Ovary (tissue), 7 donors: ENCODE measurements at regions not wholly inside any gene's neighbourhood (a gene's known extent, or its start where the extent isn't known, plus 50 kb on each side); places are given as distances from the start of the nearest gene placed in this dataset.

Experiments used
- DNase-seq, 5 donors: peaks; one replicate each; pipeline ENCODE4 v3.0.0-alpha.2; 2019 to 2020
- H3K27ac ChIP-seq, 2 donors: fragments of 200-600 bp; one replicate each; pipeline versions ENCODE4 v1.5.1 to v1.8.0; 2019 to 2022
- H3K27me3 ChIP-seq: fragments of 200-600 bp; one replicate; pipeline ENCODE4 v1.8.0; 2022
- H3K36me3 ChIP-seq: fragments of 200-600 bp; sonication (generic); one replicate; pipeline ENCODE4 v1.5.1; 2019
- H3K4me1 ChIP-seq: one replicate; pipeline ENCODE4 v1.8.1; 2013; ENCODE audit warnings: mild to moderate bottlenecking, moderate library complexity; ENCODE audit not compliant: insufficient read depth
- H3K4me3 ChIP-seq: fragments of 200-600 bp; sonication (generic); one replicate; pipeline ENCODE4 v1.5.1; 2017
- H3K9me3 ChIP-seq, 2 donors: fragments of 200-600 bp in 1 of 2; sonication (generic) in 1 of 2; one replicate each; pipeline versions ENCODE4 v1.5.1 to v1.8.1; 2013 to 2019; ENCODE audit warnings: mild to moderate bottlenecking in 1 of 2, moderate library complexity in 1 of 2
- CTCF ChIP-seq, 3 donors: fragments of 450-650 bp in 2 of 3; fragments of 200-600 bp in 1 of 3; IDR thresholded peaks; one replicate each; pipeline versions ENCODE4 v1.5.1 to v1.8.0; 2016 to 2022; ENCODE audit warnings: antibody characterized with exemption in 3 of 3, mild to moderate bottlenecking in 1 of 3
- EP300 ChIP-seq: sonication (generic); formaldehyde crosslinking; IDR thresholded peaks from one replicate; pipeline ENCODE4 v1.6.1; 2017; ENCODE audit warnings: antibody characterized with exemption
- POLR2A ChIP-seq: fragments of 450-650 bp; IDR thresholded peaks from one replicate; pipeline ENCODE4 v1.6.1; 2017; ENCODE audit warnings: antibody characterized with exemption, mild to moderate bottlenecking, moderate library complexity
- WGBS, 3 donors: extraction: QIAGEN DNeasy Blood & Tissue Kit in 1 of 3; methylation state at CpG; one replicate each; pipeline versions ENCODE4 v1.1.5 to v1.1.7; 2013 to 2017; 5-methylcytosine and 5-hydroxymethylcytosine counted together
- intact Hi-C, 4 donors: fragments of 100-400 bp; cut with DNase I; formaldehyde crosslinking; loops; one replicate each; pipeline versions ENCODE4 v1.11.0 to v1.15.1; 2022 to 2023
- donor health status: DM: no; HTN: no; CAD: no; lungs with moderate emphysema.
- donor health status: DM: no; HTN: no; CAD: no.
- donor health status: Bipolar disorder and iron deficiency.
- donor health status: DM: no; HTN: no; CAD: no.
- donor health status: DM: yes; HTN: yes; CAD: no.

GRCh38 chr2:8149985-8150539, 531.8 kb upstream of the ID2 start:
- DNase-seq = no peak
- TF ChIP-seq POLR2A (no peak), CTCF (IDR thresholded peaks at IDR 0.05) (no peak), EP300 (no peak)
- Histone ChIP-seq H3K4me3 (no peak overlapping the region), H3K36me3 (no peaks in the 10 kb centered on the region), H3K4me1 (peaks cover 13% of the 10 kb centered on the region), H3K9me3 (no peaks in the 10 kb centered on the region), H3K27me3 (no peaks in the 10 kb centered on the region), H3K27ac (no peak overlapping the region)
- intact Hi-C loops = loop anchor here in 1 of 4 donors (10.0 kb wide), 1 partner anchor 535 kb away; the partner anchor contains the start of gene ID2
- 71 to 86% (median 76%) methylated on average over 9 of the region's 9 CpGs for WGBS, 3 donors

GRCh38 chr2:8151888-8152287, 530.0 kb upstream of the ID2 start:
- no peak for DNase-seq
- H3K4me3 ChIP-seq = no peak overlapping the region
- peaks cover 4% of the 10 kb centered on the region for H3K4me1 ChIP-seq
- no peaks in the 10 kb centered on the region for H3K36me3 ChIP-seq
- intact Hi-C loops = no loop called here
- no peaks in the 10 kb centered on the region for H3K27me3 ChIP-seq
- TF ChIP-seq CTCF (IDR thresholded peaks at IDR 0.05) (no peak), EP300 (no peak), POLR2A (no peak)
- H3K9me3 ChIP-seq = no peaks in the 10 kb centered on the region
- no peak overlapping the region for H3K27ac ChIP-seq
- WGBS, 3 donors = 89 to 93% (median 90%) methylated on average over 2 of the region's 2 CpGs

GRCh38 chr2:8152392-8153257, 529.2 kb upstream of the ID2 start:
- no peak for DNase-seq
- 84 to 91% (median 86%) methylated on average over 11 of the region's 11 CpGs for WGBS, 3 donors

GRCh38 chr2:8153258-8153718, 528.6 kb upstream of the ID2 start:
- no peak for DNase-seq
- Histone ChIP-seq H3K9me3 (no peaks in the 10 kb centered on the region), H3K4me1 (peaks cover 4% of the 10 kb centered on the region), H3K27ac (no peak overlapping the region), H3K4me3 (no peak overlapping the region), H3K36me3 (no peaks in the 10 kb centered on the region), H3K27me3 (no peaks in the 10 kb centered on the region)
- WGBS, 3 donors = 95 to 98% (median 97%) methylated on average over 8 of the region's 8 CpGs
- TF ChIP-seq CTCF (IDR thresholded peaks at IDR 0.05) = no peak
- no peak for TF ChIP-seq POLR2A
- no peak for TF ChIP-seq EP300
- intact Hi-C loops = no loop called here

More at GRCh38 chr2:8152392-8153257, 529.2 kb upstream of the ID2 start:
- H3K9me3 ChIP-seq = no peaks in the 10 kb centered on the region
- no peak for TF ChIP-seq CTCF (IDR thresholded peaks at IDR 0.05)
- TF ChIP-seq EP300 = no peak
- TF ChIP-seq POLR2A = no peak
- H3K27ac ChIP-seq = no peak overlapping the region
- no peaks in the 10 kb centered on the region for H3K27me3 ChIP-seq
- intact Hi-C loops = no loop called here
- H3K36me3 ChIP-seq = no peaks in the 10 kb centered on the region
- H3K4me1 ChIP-seq = peaks cover 4% of the 10 kb centered on the region
- H3K4me3 ChIP-seq = no peak overlapping the region
